ENCODE measurements at regions not wholly inside any gene's neighbourhood (a gene's known extent, or its start where the extent isn't known, plus 50 kb on each side); places are given as distances from the start of the nearest gene placed in this dataset.

DNA sequence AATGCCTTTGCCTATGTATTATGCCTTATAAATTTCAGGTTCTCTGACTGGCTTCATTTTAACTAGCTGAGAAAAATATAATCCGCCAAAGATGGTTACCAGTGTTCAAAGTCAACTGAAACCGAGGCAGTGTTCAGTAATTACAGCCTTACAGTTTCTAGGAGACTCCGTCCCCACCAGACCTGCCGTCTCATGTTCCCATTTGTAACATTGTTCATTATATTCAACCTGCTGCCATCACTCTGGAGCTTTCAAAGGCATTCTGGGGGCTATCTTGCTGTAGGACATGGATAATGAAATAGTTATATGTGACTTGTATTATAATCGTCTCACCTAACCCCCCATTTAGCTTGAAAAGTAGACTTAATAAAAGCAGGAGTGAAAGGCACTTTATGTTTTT lies 302.5 kb downstream of the RWDD3 start:
- POLR2A ChIA-PET: no interaction called here

DNA sequence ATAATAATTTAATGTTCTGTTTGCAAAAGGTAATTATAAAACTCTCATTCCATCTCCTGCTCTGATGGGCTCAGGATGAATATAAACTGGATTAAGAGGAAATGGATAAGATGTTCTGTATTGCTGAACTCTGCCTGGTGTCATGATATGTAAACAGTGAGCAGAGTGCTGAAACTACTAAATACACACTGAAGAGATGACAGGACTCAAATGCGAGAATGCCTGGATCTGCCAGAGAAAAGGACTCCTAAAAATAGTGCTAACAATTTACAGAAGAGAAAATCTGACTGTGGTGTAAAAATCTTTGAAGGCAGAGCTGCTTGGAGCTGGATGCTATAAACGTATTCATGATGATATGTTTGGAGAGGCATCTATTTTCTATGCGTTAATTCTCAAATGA lies 303.2 kb downstream of the RWDD3 start:
- Histone ChIP-seq H2AFZ (ENCODE audit: low read depth, low read length) (no peak overlapping the region), H3K4me1 (replicated peaks in 1 of 2; ENCODE audit: control insufficient read depth in 2 of 2, insufficient read depth in 2 of 2, low read length in 2 of 2) (no peaks in the 10 kb centered on the region), H3K4me3 (no peak overlapping the region), H3K9me1 (ENCODE audit: control insufficient read depth, insufficient read depth, low read length) (no peaks in the 10 kb centered on the region), H3K36me3 (ENCODE audit: control insufficient read depth, insufficient read depth, low read length) (no peaks in the 10 kb centered on the region), H3K9me3 (replicated peaks; ENCODE audit: control insufficient read depth, insufficient read depth, low read depth, low read length) (no peaks in the 10 kb centered on the region), H3K79me2 (ENCODE audit: control insufficient read depth, insufficient read depth, low read length) (no peaks in the 10 kb centered on the region), H4K20me1 (replicated peaks; ENCODE audit: control insufficient read depth, insufficient read depth, low read length) (no peaks in the 10 kb centered on the region), H3K9ac (ENCODE audit: insufficient read depth in 1 of 2, low read depth in 2 of 2, low read length in 2 of 2) (no peak overlapping the region), H3K27me3 (ENCODE audit: control insufficient read depth in 2 of 2, insufficient read depth in 2 of 2, low read length in 2 of 2) (no peaks in the 10 kb centered on the region), H3K27ac (ENCODE audit: extremely low read depth, low read depth, low read length) (no peak overlapping the region), H3K4me2 (ENCODE audit: insufficient read depth, low read length) (no peak overlapping the region)
- no peak for DNase-seq (ENCODE audit: extremely low read depth in 1 of 4, low spot score in 3 of 4)
- no peak for FAIRE-seq
- in situ Hi-C loops (cut with MboI): no loop called here
- intact Hi-C loops (cut with micrococcal nuclease): no loop called here
- CTCF ChIA-PET (ENCODE audit: low intra/inter-chr PET ratio): no interaction called here
- ATAC-seq: no peak
- WGBS (ENCODE audit: insufficient coverage, low coverage, missing lambda C conversion rate): 0% methylated on average over 3 of the region's 3 CpGs
- BruUV-seq (replicated peaks): no TSS peak
- POLR2A ChIA-PET: no interaction called here
- TF ChIP-seq TAL1 (IDR thresholded peaks at IDR 0.05) (no peak), SNRNP70 (optimal IDR thresholded peaks at IDR 0.05; ENCODE audit: low read depth, low read length) (no peak), YBX1 (IDR thresholded peaks at IDR 0.05) (no peak), MAFF (IDR thresholded peaks at IDR 0.05; ENCODE audit: low read length) (no peak), ZNF436 (CRISPR knock-in tag; IDR thresholded peaks at IDR 0.05) (no peak), PURB (CRISPR knock-in tag; IDR thresholded peaks at IDR 0.05; ENCODE audit: low read depth) (no peak), ZNF184 (CRISPR knock-in tag; IDR thresholded peaks at IDR 0.05) (no peak)
- TF ChIP-seq, protein P1, sequence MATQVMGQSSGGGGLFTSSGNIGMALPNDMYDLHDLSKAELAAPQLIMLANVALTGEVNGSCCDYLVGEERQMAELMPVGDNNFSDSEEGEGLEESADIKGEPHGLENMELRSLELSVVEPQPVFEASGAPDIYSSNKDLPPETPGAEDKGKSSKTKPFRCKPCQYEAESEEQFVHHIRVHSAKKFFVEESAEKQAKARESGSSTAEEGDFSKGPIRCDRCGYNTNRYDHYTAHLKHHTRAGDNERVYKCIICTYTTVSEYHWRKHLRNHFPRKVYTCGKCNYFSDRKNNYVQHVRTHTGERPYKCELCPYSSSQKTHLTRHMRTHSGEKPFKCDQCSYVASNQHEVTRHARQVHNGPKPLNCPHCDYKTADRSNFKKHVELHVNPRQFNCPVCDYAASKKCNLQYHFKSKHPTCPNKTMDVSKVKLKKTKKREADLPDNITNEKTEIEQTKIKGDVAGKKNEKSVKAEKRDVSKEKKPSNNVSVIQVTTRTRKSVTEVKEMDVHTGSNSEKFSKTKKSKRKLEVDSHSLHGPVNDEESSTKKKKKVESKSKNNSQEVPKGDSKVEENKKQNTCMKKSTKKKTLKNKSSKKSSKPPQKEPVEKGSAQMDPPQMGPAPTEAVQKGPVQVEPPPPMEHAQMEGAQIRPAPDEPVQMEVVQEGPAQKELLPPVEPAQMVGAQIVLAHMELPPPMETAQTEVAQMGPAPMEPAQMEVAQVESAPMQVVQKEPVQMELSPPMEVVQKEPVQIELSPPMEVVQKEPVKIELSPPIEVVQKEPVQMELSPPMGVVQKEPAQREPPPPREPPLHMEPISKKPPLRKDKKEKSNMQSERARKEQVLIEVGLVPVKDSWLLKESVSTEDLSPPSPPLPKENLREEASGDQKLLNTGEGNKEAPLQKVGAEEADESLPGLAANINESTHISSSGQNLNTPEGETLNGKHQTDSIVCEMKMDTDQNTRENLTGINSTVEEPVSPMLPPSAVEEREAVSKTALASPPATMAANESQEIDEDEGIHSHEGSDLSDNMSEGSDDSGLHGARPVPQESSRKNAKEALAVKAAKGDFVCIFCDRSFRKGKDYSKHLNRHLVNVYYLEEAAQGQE (IDR thresholded peaks at IDR 0.05; ENCODE audit: borderline replicate concordance): no peak
- TF ChIP-seq, protein P1 (CRISPR knock-in tag; IDR thresholded peaks at IDR 0.05; ENCODE audit: low read depth): no peak

More for the DNA sequence above, 302.5 kb downstream of the RWDD3 start:
- no peak overlapping the region for H3K9ac ChIP-seq (ENCODE audit: insufficient read depth in 1 of 2, low read depth in 2 of 2, low read length in 2 of 2)
- BruUV-seq (replicated peaks): no TSS peak
- no peaks in the 10 kb centered on the region for H3K27me3 ChIP-seq (ENCODE audit: control insufficient read depth in 2 of 2, insufficient read depth in 2 of 2, low read length in 2 of 2)
- intact Hi-C loops (cut with micrococcal nuclease): no loop called here
- no peak overlapping the region for H2AFZ ChIP-seq (ENCODE audit: low read depth, low read length)
- FAIRE-seq (no peak), ATAC-seq (no peak), DNase-seq (ENCODE audit: extremely low read depth in 1 of 4, low spot score in 3 of 4) (no peak)
- in situ Hi-C loops (cut with MboI): no loop called here
- H3K9me3 ChIP-seq (replicated peaks; ENCODE audit: control insufficient read depth, insufficient read depth, low read depth, low read length): no peaks in the 10 kb centered on the region
- no peaks in the 10 kb centered on the region for H3K4me1 ChIP-seq (replicated peaks in 1 of 2; ENCODE audit: control insufficient read depth in 2 of 2, insufficient read depth in 2 of 2, low read length in 2 of 2)
- 0% methylated on average over 5 of the region's 5 CpGs for WGBS (ENCODE audit: insufficient coverage, low coverage, missing lambda C conversion rate)
- H3K4me2 ChIP-seq (ENCODE audit: insufficient read depth, low read length): no peak overlapping the region
- no peaks in the 10 kb centered on the region for H4K20me1 ChIP-seq (replicated peaks; ENCODE audit: control insufficient read depth, insufficient read depth, low read length)
- H3K36me3 ChIP-seq (ENCODE audit: control insufficient read depth, insufficient read depth, low read length): no peaks in the 10 kb centered on the region
- no peaks in the 10 kb centered on the region for H3K79me2 ChIP-seq (ENCODE audit: control insufficient read depth, insufficient read depth, low read length)
- TF ChIP-seq ZSCAN29 (IDR thresholded peaks at IDR 0.05): no peak
- TF ChIP-seq ZNF75A (CRISPR knock-in tag; IDR thresholded peaks at IDR 0.05): no peak
- no peak overlapping the region for H3K4me3 ChIP-seq
- no peaks in the 10 kb centered on the region for H3K9me1 ChIP-seq (ENCODE audit: control insufficient read depth, insufficient read depth, low read length)
- CTCF ChIA-PET (ENCODE audit: low intra/inter-chr PET ratio): no interaction called here
- no peak overlapping the region for H3K27ac ChIP-seq (ENCODE audit: extremely low read depth, low read depth, low read length)
